ENCODE measurements at regions not wholly inside any gene's neighbourhood (a gene's known extent, or its start where the extent isn't known, plus 50 kb on each side); places are given as distances from the start of the nearest gene placed in this dataset.

DNA sequence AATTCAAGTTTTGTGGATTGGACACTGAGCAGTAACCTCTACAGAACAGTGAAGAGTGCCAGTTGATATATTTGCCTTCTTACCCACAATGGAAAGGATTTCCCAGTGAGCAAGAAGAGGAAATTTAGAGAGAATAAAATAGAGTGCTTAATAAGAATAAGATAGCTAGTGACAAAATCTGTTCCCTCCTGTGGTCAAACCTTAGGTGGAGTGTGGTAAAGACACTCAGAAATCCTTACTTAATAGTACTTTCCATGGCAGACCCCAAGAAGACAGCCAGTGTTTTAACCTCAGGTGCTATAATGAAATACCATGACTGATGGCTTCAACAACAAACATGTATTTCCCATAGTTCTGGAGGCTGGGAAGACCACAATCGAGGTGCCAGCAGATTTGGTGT lies 108.4 kb upstream of the TNFAIP3 start:
- no peak for DNase-seq (ENCODE audit: low spot score)

DNA sequence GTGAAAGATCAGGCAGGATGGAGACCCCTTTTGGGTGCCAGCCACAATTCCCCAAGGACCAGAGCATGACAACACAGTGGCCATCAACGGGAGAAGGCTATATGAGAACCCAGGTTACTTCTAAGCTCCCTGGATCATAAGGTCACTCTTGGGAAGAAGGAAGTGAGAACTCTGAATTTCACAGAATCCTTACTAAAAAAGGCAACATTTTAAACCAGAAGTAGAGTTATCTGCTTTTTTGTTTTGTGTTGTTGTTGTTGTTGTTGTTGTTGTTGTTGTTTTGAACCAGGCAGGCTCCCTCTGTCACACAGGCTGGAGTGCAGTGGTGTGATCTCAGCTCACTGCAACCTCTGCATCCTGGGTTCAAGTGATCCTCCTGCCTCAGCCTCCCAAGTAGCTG lies 107.4 kb upstream of the TNFAIP3 start:
- DNase-seq (ENCODE audit: low spot score) = no peak

DNA sequence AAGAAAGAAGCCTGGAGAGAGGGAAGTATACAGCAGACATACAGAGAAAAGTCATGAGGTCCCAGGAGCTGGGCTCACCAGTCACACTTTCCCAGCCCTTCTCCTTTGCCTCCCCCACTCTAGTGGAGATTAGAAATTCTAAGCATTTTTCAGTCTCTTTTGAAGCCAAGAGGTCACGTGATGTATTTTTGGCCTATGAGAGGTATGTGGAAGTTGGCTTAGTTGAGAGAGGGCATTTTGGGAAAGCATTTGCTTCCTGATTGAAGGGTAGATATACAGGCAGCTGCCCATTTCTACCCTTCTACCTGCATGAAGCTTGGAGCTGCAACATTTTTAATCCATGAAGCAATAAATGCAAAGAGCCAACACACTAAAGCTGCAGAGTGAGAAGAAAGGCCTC lies 106.0 kb upstream of the TNFAIP3 start:
- DNase-seq (ENCODE audit: low spot score) = no peak

DNA sequence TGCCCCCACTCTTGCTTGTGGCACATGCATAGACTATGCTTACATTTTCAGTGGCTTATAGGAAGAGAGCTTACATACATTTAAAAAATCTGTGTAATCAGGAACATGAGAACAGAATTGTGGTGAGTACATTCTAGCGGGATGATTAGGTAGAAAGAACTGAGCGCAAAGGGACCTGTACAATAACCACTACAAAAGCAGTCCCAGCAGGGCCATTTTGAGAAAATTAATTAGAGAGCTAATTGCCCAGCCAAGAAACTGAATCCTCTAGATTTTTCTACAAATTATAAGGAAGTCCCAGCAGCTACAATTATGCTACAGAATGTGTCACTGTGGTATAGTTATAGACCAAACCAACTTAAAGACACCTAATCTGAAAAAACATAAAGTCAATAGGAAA lies 105.6 kb upstream of the TNFAIP3 start:
- no peak for DNase-seq (ENCODE audit: low spot score)

DNA sequence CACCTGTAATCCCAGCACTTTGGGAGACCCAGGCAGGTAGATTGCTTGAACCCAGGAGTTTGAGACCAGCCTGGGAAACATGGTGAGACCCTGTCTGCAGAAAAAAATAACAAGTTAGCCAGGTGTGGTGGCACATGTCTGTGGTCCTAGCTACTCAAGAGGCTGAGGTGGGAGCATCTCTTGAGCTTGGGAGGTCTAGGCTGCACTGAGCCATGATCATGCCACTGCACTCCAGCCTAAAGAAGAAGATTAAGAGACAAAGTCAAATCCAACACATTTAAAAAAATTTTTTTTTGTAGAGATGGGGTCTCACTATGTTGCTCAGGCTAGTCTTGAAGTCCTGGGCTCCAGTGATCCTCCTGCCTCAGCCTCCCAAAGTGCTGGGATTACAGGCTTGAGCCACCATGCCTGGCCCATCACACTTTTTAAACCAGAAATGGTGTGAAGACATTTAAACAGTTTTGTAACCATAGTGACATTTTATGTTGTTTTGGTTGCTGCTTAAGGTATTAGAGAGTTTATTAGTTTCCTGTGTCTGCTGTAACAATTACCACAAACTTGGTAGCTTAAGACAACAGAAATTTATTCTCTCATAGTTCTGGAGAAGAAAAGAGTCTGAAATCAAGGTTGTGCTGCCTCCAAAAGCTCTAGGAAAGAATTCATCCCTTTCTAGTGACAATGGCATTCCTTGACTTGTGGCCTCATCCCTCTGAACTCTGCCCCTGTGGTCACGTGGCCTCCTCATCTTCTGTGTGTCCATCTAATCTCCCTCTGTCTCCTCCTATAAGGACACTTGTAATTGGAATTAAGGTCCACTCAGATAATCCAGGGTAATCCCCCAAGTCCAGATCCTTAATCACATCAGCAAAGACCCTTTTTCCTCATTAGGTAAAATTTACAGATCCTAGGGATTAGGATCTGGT lies 104.6 kb upstream of the TNFAIP3 start:
- DNase-seq (ENCODE audit: low spot score) = no peak

DNA sequence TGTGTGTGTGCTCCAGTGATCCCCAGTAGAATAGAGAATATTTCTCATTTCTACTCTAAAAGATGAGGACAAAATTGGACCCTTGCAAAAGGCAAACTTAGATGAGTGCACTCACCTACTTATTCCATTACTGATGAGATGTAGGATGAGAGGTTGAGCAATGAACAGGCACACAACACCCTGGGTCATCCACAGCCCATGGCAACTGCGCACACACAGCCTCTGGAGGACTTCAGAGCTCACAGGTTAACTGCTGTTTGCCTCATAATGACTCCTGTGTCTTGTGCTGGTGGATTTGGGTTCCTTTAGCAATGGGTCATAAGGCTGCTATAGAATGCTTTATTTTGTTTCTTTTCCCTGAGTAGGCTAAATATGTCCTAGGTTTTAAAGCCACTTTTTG lies 103.6 kb upstream of the TNFAIP3 start:
- DNase-seq (ENCODE audit: low spot score) = no peak

DNA sequence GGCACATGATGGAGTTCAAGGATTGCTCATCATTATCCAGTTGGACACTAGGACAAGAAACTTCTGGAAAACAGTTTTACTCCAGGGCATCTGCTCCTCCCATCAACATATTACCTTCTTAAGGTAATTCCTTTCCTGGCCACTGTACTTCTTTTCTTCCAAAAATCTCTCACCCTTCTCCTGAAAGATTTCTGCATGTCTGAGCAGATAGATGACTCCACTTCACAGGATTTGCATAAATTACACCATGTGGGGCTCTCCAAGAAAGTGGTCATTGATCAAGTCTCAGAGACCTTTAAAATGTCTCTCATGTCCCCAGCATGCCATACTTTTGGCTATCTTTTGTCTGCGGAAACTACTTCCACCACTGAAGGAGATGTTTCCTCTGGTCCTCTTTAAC lies 103.2 kb upstream of the TNFAIP3 start:
- DNase-seq (ENCODE audit: low spot score) = no peak

DNA sequence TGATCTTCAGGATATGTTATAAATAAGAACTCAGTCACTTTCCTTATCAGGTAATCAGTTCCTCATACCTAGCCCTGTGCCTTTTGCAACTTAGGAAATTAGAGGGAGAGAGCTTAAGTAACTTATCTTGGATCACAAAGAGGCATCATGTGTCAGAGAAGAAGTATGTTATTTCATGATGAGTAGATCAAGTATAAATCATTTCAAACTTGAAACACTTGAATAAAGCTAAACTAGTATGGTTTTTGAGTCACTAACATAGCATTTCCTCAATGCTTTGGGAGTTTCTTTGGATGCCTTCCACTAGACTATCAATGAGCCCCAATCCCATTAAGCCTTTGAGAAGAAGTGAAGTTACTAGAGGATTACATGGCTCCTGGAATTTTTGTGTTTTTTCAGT lies 102.6 kb upstream of the TNFAIP3 start:
- no peak for DNase-seq (ENCODE audit: low spot score)

DNA sequence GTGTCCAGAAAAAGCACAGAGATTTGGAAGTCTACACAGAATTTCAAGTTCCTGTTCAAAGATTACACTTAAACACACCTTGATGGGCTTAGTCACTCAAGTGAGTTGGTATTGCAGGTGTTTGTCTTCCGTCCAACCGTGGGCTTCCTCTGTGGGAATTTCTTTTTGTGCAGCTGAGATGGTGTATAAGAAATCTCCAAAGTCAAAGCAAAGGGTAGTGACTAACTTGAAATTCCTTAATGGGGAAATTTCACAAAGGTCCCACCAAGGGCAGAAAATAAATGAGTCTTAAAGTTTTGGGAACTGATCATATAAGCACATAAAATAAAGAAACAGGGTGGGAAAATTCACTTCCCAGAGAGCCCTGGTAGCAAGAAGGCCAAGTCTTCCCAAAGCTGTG lies 102.0 kb upstream of the TNFAIP3 start:
- DNase-seq (ENCODE audit: low spot score) = no peak

DNA sequence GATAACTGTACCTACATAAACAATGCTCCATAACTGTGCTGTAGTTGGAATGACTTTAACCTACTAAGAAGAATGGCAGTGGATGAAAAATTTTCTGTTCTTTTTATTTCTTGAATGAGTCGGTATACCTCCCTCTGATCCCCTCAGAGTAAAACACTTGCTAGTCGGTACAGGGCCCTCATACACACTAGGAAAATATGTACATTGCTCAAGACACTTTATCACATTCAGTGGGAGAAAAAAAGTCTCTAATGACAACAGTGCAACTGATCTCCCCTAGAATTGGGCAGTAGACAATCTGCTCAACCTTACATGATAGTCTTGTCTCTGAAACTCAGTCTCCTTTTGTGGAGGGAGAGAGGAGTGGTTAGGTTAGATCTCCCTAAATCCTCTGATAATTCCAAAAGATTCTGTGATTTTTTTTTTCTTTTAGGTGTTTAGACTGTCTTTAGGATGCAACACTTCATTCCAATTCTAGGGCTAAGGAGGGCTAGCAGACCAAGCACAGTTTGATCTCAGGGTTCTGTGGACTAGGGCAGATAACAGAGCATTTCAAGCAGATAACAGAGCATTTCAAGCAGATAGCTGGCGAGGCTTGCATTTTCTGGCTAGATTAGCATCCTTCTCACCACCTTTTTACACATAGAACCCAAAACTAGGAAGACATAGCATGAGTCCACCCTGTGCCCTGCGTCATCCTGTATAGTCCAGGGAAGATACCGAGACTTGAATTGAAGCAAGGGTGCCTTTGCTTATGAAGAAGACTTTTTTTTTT lies 100.3 kb upstream of the TNFAIP3 start:
- DNase-seq (ENCODE audit: low spot score) = no peak

DNA sequence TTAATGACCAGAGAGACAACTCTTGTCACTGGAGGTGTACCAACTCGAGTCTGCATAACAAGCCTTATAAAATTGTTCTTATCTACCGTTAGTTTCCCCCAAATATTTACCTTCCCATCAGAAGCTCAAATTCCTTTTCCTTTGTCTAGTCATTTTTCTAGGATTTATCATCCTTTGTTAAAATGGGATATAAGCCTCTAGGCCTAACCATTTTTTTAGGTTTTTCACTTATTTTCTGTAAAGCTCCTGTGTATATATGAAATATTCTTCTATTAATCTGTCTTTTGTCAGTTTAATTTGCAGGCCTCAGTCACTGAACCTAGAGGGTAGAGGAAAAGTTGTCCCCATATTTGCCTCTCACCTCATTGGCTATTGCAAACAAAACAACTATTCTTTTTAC lies 99.6 kb upstream of the TNFAIP3 start:
- no peak for DNase-seq (ENCODE audit: low spot score)

DNA sequence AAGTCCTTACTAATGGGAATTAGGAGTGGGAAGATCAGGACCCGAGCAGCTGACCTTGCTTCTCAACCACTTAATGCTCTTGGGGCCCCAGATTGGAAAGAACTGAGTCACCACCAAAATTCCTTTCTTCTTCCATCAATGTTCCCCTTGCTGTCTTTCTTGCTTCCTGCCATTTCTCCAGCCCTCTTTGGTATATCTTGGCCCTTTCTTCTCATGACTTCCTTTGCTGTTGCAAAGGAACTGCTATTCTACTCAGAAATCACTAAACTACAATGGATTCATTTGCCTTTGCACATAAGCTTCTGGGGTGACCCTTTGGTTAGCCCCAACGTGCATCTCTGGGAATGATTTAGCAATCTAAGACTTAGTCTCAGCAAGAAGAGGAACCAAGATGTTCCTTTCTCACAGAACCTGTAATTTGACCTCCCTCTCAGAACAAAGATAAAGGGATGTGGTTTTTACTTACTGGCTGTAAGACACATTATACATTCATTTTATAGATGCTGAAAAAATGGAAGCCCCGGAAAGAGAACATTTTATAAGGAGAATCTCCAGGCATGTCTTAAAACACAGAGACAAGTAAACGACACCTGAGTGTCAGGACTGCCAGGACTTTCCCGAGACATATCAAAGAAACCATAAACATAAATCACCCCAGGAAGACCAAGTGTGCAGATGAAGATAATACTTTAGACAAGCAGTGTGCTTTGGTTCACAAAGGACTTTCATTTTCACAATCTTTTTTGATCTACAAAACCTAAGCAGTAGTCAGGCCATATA lies 99.0 kb upstream of the TNFAIP3 start:
- DNase-seq (ENCODE audit: low spot score) = no peak

DNA sequence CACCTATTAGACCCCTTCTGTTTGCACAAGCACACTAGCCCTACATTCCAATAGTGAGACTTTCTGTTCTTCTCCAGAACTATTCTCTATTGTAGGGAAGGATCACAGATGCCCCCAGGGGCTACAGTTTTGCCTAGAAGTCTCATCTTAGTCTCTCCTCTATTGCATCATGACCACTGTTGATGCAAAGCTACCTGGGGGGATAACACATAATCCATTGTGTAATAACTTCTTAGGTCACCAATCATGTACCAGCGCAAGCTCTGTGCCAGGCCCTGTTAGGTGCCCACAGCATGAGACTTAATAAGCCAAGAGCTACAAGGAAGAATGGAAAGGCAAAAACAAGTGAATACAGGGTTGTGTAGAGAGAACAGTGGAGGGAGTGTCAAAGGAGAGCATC lies 98.1 kb upstream of the TNFAIP3 start:
- DNase-seq (ENCODE audit: low spot score) = no peak

DNA sequence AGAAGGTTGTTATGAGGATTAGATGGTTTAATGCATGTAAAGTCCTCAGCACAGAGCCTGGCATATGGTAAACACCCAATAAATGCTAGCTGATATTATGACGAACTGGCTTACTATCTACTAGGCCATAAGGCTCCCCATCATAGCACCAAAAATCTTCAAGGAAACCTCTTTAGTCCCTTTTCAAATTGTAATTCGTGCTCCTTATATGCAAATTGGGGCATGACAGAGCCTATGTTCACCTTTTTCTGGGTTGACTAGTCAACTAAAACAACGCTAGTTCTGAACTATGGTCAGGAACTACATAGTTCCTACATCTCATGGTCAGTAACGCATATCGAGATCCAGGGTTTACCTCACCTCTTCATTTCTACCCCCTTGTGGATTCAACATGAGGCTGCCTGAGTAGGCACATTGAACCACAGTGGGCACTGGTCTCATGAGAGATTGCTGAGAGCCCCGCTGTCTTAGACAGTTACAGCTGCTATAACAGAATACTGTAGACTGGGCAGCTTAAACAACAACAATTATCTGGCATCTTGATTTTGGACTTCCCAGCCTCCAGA lies 97.2 kb upstream of the TNFAIP3 start:
- no peak for DNase-seq (ENCODE audit: low spot score)

DNA sequence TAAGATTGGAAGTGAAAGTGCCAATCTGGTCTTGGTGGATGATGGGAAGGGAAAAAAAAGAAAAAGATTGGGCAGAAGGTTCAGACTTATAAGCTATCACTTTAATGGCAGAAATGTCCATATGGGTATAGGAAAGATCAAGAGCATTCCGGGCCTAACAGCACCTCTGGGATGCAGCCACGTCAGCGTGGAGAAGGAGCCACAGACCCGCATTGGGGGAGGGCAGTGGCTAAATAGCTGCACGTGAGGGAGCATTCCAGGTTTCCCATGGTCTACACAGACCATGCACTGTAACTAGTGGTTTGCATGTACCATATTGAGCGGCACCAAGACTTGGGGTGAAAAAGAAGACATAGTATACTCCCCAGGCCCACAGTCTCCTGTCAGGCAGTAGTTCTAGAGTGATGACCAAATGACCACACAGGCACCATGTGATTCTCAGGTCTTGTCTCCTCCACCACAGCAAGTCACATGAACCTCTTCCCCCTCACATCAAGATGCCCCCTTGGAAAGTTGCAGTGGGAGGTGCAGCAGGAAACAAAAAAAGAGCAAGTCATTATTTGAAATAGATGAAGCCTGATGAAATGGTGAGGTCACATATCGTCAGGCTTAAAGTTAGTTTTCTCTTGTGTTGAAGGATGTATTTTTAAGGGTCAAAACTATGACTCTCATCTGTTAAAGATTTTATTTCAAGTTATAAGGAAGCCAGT lies 94.4 kb upstream of the TNFAIP3 start:
- no peak for DNase-seq (ENCODE audit: low spot score)

DNA sequence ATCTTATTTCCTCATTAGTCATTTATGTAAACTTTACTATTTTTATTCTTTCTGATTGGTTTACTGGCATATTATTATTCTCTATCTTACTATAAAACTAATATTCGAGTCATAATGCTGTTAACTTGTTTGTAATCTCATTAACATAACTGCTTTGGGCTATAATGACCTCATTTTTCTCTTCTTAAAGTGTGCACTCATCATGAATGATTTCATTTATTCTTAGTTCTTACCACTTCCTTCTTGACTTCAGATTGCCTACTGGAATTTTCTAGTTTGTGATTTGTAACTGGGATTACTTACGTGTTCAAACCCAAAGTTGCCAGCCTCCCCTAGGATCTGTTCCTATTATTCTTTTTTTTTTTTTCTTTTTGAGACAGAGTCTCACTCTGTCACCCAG lies 91.8 kb upstream of the TNFAIP3 start:
- DNase-seq (ENCODE audit: low spot score) = no peak

DNA sequence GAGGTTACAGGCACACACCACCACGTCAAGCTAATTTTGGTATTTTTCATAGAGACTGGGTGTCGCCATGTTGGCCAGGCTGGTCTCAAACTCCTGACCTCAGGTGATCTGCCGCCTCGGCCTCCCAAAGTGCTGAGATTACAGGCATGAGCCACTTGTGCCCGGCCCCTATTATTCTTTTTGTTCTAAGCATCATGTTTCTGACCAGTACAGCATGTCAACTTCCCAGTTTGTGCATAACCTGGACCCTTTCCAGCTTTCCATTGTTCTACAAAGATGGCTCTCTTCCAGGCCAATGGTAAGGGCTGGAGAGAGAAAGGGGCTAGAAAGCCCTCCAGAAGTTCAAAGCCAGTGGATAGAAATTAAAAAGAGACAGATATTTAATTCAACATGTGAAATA lies 91.3 kb upstream of the TNFAIP3 start:
- no peak for DNase-seq (ENCODE audit: low spot score)

DNA sequence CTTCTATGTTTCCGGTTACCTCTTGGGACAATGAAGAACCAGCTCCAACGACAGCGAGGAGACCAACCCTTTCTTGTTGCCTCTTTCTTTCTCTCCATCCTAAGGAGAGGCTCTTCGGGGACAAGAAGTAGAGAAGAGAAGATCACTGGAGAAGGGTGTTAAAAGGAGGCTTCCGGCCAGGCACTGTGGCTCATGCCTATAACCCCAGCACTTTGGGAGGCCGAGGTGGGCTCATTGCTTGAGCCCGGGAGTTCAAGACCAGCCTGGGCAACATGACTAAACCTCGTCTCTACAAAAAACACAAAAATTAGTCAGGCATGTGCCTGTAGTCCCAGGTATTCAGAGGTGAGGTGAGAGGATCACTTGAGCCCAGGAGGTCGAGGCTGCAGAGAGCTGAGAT lies 90.8 kb upstream of the TNFAIP3 start:
- no peak for DNase-seq (ENCODE audit: low spot score)

DNA sequence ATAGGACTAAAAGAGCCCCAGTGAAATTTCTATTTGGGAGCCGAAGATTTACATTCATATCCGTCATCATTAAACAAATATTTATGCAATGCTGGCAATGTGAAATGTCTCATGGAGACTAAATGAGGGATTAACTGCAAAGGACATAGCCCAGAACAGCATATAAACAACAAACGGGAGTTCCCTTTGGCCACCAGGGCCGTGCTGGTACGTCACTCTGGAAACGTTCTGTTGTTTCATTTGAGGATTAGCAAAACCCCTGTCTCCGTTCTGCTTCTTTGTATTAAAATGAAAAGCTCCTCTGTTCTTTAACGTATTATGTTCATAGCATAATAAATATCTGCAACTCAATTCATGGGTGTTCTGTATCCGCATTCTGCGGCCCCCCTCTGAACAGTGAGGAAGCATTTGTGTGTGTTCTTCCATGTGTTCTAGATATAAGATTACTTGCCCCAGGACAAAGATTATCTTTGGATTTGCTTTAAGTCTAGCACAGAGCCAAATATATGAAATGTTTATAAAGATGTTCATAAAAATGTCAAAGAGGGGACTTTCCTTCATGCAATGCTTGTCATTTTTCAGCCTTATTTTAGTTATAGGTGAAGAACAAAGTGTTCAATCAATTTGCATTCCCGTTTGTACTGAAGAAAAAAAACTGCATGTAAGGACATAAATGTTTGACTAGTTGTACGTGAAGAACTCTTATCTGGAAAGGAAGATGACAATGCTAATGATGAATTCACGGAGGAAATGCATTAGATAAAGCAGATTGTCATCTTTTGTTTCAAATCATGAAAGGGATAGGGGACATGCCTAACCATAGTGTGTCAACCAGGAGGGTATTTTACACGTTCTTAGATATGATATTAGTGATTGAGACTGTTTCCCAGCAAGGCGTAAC lies 90.0 kb upstream of the TNFAIP3 start:
- DNase-seq (ENCODE audit: low spot score) = no peak

DNA sequence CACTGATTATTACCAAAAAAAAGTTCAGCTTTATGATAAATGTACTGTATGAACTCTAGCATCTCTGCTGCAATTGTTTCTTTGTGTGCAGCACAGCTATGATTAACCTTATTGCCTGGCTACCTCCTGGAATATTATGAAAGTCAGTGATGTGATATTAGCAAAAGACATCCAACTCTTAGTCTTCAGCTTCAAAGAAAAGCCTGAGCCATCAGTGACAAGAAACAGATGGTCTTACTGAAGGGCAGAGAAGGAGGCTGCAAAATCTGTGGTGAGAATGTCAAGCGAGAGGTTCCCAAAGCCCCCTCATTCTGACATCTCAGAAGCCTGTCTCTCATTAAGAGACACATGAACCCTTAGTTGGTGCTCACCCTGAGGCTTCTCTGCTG lies 89.4 kb upstream of the TNFAIP3 start:
- no peak for DNase-seq (ENCODE audit: low spot score)

DNA sequence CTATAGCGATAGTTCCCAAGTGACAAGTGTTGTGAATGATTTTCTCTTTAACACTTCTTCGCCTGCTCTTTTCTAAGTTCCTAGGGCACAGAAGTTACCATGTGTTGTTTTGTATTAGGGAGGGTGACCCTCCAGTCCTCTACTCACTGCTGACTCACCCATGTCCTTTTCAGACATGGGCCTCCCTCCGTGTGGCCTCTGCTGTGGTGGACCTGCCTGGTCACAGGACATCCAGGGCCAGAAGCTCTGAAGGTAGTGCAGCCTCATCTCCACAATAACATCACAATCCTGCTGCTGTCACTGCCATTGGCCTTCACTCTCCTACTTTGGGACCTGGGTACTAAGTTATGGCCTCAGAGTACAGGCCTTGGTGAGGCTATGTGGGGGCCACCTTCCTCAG lies 87.1 kb upstream of the TNFAIP3 start:
- DNase-seq (ENCODE audit: low spot score) = no peak
